IMR-90 (cell line): ENCODE measurements at regions not wholly inside any gene's neighbourhood (a gene's known extent, or its start where the extent isn't known, plus 50 kb on each side); places are given as distances from the start of the nearest gene placed in this dataset.

ENCODE experiments used
- ATAC-seq: fragments of 200-7000 bp; cut with Tn5 transposase; 2 replicates; pipeline ENCODE4 v1.9.1; 2020; ENCODE audit warnings: low read depth, mild to moderate bottlenecking, moderate library complexity
- BruUV-seq: library from RNA; stranded (reverse); fragments of 400-500 nt; replicated peaks from 2 replicates; lab custom pipeline; 2021; lab: Mats Ljungman, UMichigan
- CTCF ChIA-PET: fragments of 300-600 bp; formaldehyde crosslinking; extraction: SDS; loops from one replicate; lab custom pipeline; 2021; ENCODE audit warnings: antibody characterized with exemption; lab: Yijun Ruan, JAX
- POLR2A ChIA-PET: fragments of 300-600 bp; sonication (Branson Sonifier 250); formaldehyde crosslinking; loops from one replicate; lab custom pipeline; 2022; ENCODE audit warnings: antibody characterized with exemption; ENCODE audit not compliant: unreplicated experiment; lab: Charles Lee
- DNase-seq: peaks from one replicate; pipeline ENCODE4 v3.0.0; 2013
- H2AFZ ChIP-seq: replicated peaks from 2 replicates; pipeline ENCODE3; 2013; ENCODE audit warnings: low read length, mild to moderate bottlenecking; ENCODE audit not compliant: poor library complexity
- H2AK5ac ChIP-seq: 2 replicates; pipeline ENCODE4 v1.6.1; 2013; ENCODE audit warnings: low read depth, low read length, inconsistent platforms
- H2AK9ac ChIP-seq: replicated peaks from 2 replicates; pipeline ENCODE3; 2013; ENCODE audit warnings: mild to moderate bottlenecking, low read depth, low read length, moderate library complexity; ENCODE audit not compliant: poor library complexity
- H2BK120ac ChIP-seq: 2 replicates; pipeline ENCODE4 v1.6.1; 2013; ENCODE audit warnings: low read depth, low read length, inconsistent platforms
- H2BK15ac ChIP-seq: 3 replicates; pipeline ENCODE4 v1.6.1; 2013; ENCODE audit warnings: low read depth, low read length, inconsistent platforms
- H2BK20ac ChIP-seq: 2 replicates; pipeline ENCODE4 v1.6.1; 2013; ENCODE audit warnings: low read depth, mild to moderate bottlenecking, inconsistent platforms, low read length, moderate library complexity
- H2BK5ac ChIP-seq: 2 replicates; pipeline ENCODE4 v1.6.1; 2013; ENCODE audit warnings: mild to moderate bottlenecking, low read depth, low read length, inconsistent platforms; ENCODE audit not compliant: poor library complexity, severe bottlenecking
- H3K14ac ChIP-seq: replicated peaks from 2 replicates; pipeline ENCODE4 v1.6.1; 2013; ENCODE audit warnings: low read depth, low read length, inconsistent platforms
- H3K18ac ChIP-seq: 2 replicates; pipeline ENCODE4 v1.6.1; 2013; ENCODE audit warnings: low read depth, low read length, control low read depth
- H3K23ac ChIP-seq: 2 replicates; pipeline ENCODE4 v1.6.1; 2013; ENCODE audit warnings: low read depth, low read length, inconsistent platforms
- H3K27ac ChIP-seq: 2 replicates; pipeline ENCODE4 v1.5.1; 2013; ENCODE audit warnings: mild to moderate bottlenecking, control low read depth, low read length; ENCODE audit not compliant: insufficient read depth
- H3K27me3 ChIP-seq: 2 replicates; pipeline ENCODE4 v1.6.1; 2013; ENCODE audit warnings: low read length; ENCODE audit not compliant: control insufficient read depth, insufficient read depth
- H3K36me3 ChIP-seq: 2 replicates; pipeline ENCODE4 v1.6.1; 2013; ENCODE audit warnings: low read length, mixed read lengths; ENCODE audit not compliant: control insufficient read depth, insufficient read depth
- H3K4ac ChIP-seq: 2 replicates; pipeline ENCODE4 v1.6.1; 2013; ENCODE audit warnings: low read depth, low read length, inconsistent platforms
- H3K4me1 ChIP-seq: 2 replicates; pipeline ENCODE4 v1.6.1; 2013; ENCODE audit warnings: low read length, mixed read lengths; ENCODE audit not compliant: control insufficient read depth, insufficient read depth
- H3K4me2 ChIP-seq: 2 replicates; pipeline ENCODE4 v1.6.1; 2013; ENCODE audit warnings: low read depth, mild to moderate bottlenecking, control low read depth, low read length, moderate library complexity
- H3K4me3 ChIP-seq: 2 replicates; pipeline ENCODE4 v1.5.1; 2013; ENCODE audit warnings: low read depth, mild to moderate bottlenecking, control low read depth, low read length, moderate library complexity; ENCODE audit not compliant: insufficient read depth
- H3K56ac ChIP-seq: 2 replicates; pipeline ENCODE4 v1.6.1; 2013; ENCODE audit warnings: low read length, inconsistent platforms; ENCODE audit not compliant: insufficient read depth; ENCODE audit errors: extremely low read depth
- H3K79me1 ChIP-seq, 2 experiments: 2 replicates each; pipeline ENCODE4 v1.6.1; 2013; ENCODE audit warnings: low read length in 2 of 2, inconsistent platforms in 1 of 2, low read depth in 1 of 2
- H3K9ac ChIP-seq: 2 replicates; pipeline ENCODE4 v1.6.1; 2013; ENCODE audit warnings: low read depth, low read length, control low read depth
- H3K9me1 ChIP-seq: 2 replicates; pipeline ENCODE4 v1.6.1; 2013; ENCODE audit warnings: low read length, inconsistent platforms; ENCODE audit not compliant: insufficient read depth
- H3K9me3 ChIP-seq: 2 replicates; pipeline ENCODE4 v1.6.1; 2013; ENCODE audit warnings: low read length; ENCODE audit not compliant: control insufficient read depth, insufficient read depth
- H4K20me1 ChIP-seq: 2 replicates; pipeline ENCODE4 v1.6.1; 2013; ENCODE audit warnings: low read length, inconsistent platforms; ENCODE audit not compliant: insufficient read depth
- H4K5ac ChIP-seq: 2 replicates; pipeline ENCODE4 v1.6.1; 2013; ENCODE audit warnings: mild to moderate bottlenecking, low read depth, low read length, control low read depth
- H4K8ac ChIP-seq, 2 experiments: 2 replicates each; pipeline ENCODE4 v1.6.1; 2013; ENCODE audit warnings: low read depth in 2 of 2, low read length in 2 of 2, control low read depth in 1 of 2, inconsistent platforms in 1 of 2
- H4K91ac ChIP-seq: 2 replicates; pipeline ENCODE4 v1.6.1; 2013; ENCODE audit warnings: low read depth, low read length, inconsistent platforms; ENCODE audit not compliant: insufficient read depth
- BHLHE40 ChIP-seq: fragments of 150-350 bp; IDR thresholded peaks from 2 replicates; pipeline ENCODE4 v1.6.1; 2016; ENCODE audit warnings: mild to moderate bottlenecking, low read depth, low read length
- CEBPB ChIP-seq: IDR thresholded peaks from 2 replicates; pipeline ENCODE4 v1.6.1; 2012; ENCODE audit warnings: low read depth, low read length, improper control_type of control experiment
- CHD1 ChIP-seq: IDR thresholded peaks from 2 replicates; pipeline ENCODE4 v1.6.1; 2012; ENCODE audit warnings: low read depth, low read length, improper control_type of control experiment
- CTCF ChIP-seq: conservative IDR thresholded peaks from 2 replicates; pipeline ENCODE4 v1.5.1; 2012; ENCODE audit warnings: mild to moderate bottlenecking, low read depth, low read length, improper control_type of control experiment
- ELK1 ChIP-seq: fragments of 150-350 bp; IDR thresholded peaks from 2 replicates; pipeline ENCODE4 v1.6.1; 2016; ENCODE audit warnings: low read depth, mild to moderate bottlenecking, low read length, moderate library complexity, borderline replicate concordance
- FOS ChIP-seq: fragments of 150-350 bp; IDR thresholded peaks from 2 replicates; pipeline ENCODE4 v1.6.1; 2016; ENCODE audit warnings: low read depth, low read length
- MAFK ChIP-seq: IDR thresholded peaks from 2 replicates; pipeline ENCODE4 v1.6.1; 2012; ENCODE audit warnings: low read depth, low read length, improper control_type of control experiment
- MAZ ChIP-seq: IDR thresholded peaks from 2 replicates; pipeline ENCODE4 v1.6.1; 2012; ENCODE audit warnings: low read depth, mild to moderate bottlenecking, low read length, improper control_type of control experiment, moderate library complexity, borderline replicate concordance
- MXI1 ChIP-seq: IDR thresholded peaks from 2 replicates; pipeline ENCODE4 v1.6.1; 2012; ENCODE audit warnings: low read depth, mild to moderate bottlenecking, low read length, moderate library complexity, borderline replicate concordance
- NFE2L2 ChIP-seq: fragments of 150-350 bp; IDR thresholded peaks from 2 replicates; pipeline ENCODE4 v1.6.1; 2016; ENCODE audit warnings: low read depth, mild to moderate bottlenecking, low read length
- POLR2A ChIP-seq: IDR thresholded peaks from 2 replicates; pipeline ENCODE4 v1.6.1; 2012; ENCODE audit warnings: mild to moderate bottlenecking, low read depth, low read length
- RAD21 ChIP-seq: IDR thresholded peaks from 2 replicates; pipeline ENCODE4 v1.6.1; 2012; ENCODE audit warnings: low read length, improper control_type of control experiment
- RCOR1 ChIP-seq: IDR thresholded peaks from 2 replicates; pipeline ENCODE4 v1.6.1; 2012; ENCODE audit warnings: mild to moderate bottlenecking, low read length, improper control_type of control experiment; ENCODE audit not compliant: insufficient replicate concordance
- RFX5 ChIP-seq: IDR thresholded peaks from 2 replicates; pipeline ENCODE4 v1.8.0; 2012; ENCODE audit warnings: low read depth, mild to moderate bottlenecking, low read length, moderate library complexity
- SMC3 ChIP-seq: fragments of 150-350 bp; IDR thresholded peaks from 2 replicates; pipeline ENCODE4 v1.6.1; 2016; ENCODE audit warnings: low read depth, mild to moderate bottlenecking, antibody characterized with exemption, low read length, moderate library complexity
- USF2 ChIP-seq: fragments of 150-350 bp; IDR thresholded peaks from 2 replicates; pipeline ENCODE4 v1.6.1; 2017; ENCODE audit warnings: mild to moderate bottlenecking, antibody characterized with exemption, low read length, low read depth
- WGBS, 2 experiments: methylation state at CpG; one replicate each; pipeline versions ENCODE4 v1.1.5 to v1.1.7; 2013; ENCODE audit warnings: missing lambda C conversion rate in 2 of 2; ENCODE audit not compliant: insufficient read length in 1 of 2; ENCODE audit errors: extremely low coverage in 2 of 2; 5-methylcytosine and 5-hydroxymethylcytosine counted together
- dilution Hi-C: fragments of 300-500 bp; cut with HindIII; formaldehyde crosslinking; loops from one replicate; pipeline ENCODE4 v1.14.3; 2018; ENCODE audit warnings: low sequenced_read_pairs; ENCODE audit not compliant: unreplicated experiment
- in situ Hi-C: fragments of 300-500 bp; cut with MboI; formaldehyde crosslinking; loops from 3 replicates; pipeline ENCODE4 v1.14.3; 2019; ENCODE audit warnings: low sequenced_read_pairs, inconsistent platforms, mixed read lengths
- intact Hi-C: fragments of 100-400 bp; cut with micrococcal nuclease; formaldehyde crosslinking; loops from 2 replicates; pipeline ENCODE4 v1.10.0; 2022

- H3K27ac ChIP-seq, result no peak overlapping the region
- dilution Hi-C loops, result no loop called here
- intact Hi-C loops, result no loop called here
- no peak overlapping the region for H2BK5ac ChIP-seq
- no peaks in the 10 kb centered on the region for H4K20me1 ChIP-seq
- no peaks in the 10 kb centered on the region; the same call in 1 of the 2 replicates for H3K9me1 ChIP-seq
- no peaks in the 10 kb centered on the region for H3K36me3 ChIP-seq
- DNase-seq (no peak), ATAC-seq (no peak)
- no CpG with 5 or more reads among the region's 3 CpGs for WGBS, 2 experiments
- no peaks in the 10 kb centered on the region; the same call in 1 of the 2 replicates for H3K4me1 ChIP-seq
- in situ Hi-C loops, result no loop called here
- no TSS peak for BruUV-seq
- no peak overlapping the region for H4K8ac ChIP-seq
- H2BK20ac ChIP-seq, result no peak overlapping the region
- H2BK120ac ChIP-seq, result no peak overlapping the region
- no peak overlapping the region for H3K4me3 ChIP-seq
- no peak overlapping the region for H2BK15ac ChIP-seq
- CTCF ChIA-PET, result no interaction called here
- H2AK5ac ChIP-seq, result no peak overlapping the region
- H3K4me2 ChIP-seq, result no peak overlapping the region
- no peak overlapping the region for H3K18ac ChIP-seq
- H3K56ac ChIP-seq, result no peak overlapping the region
- POLR2A ChIA-PET, result no interaction called here
- H4K91ac ChIP-seq, result no peak overlapping the region
- H3K27me3 ChIP-seq, result no peaks in the 10 kb centered on the region
- H3K9ac ChIP-seq, result no peak overlapping the region
- H3K14ac ChIP-seq, result no peak overlapping the region
- TF ChIP-seq MXI1, result no peak
- no peak for TF ChIP-seq NFE2L2
- no peak for TF ChIP-seq BHLHE40
- TF ChIP-seq MAZ, result no peak
- TF ChIP-seq FOS, result no peak
- no peak for TF ChIP-seq ELK1
- TF ChIP-seq RAD21, result no peak
- TF ChIP-seq USF2, result no peak
- TF ChIP-seq RCOR1, result no peak
- TF ChIP-seq POLR2A, result no peak
- TF ChIP-seq SMC3, result no peak
- no peak for TF ChIP-seq MAFK
- no peak for TF ChIP-seq CTCF
- no peak for TF ChIP-seq RFX5
- TF ChIP-seq CEBPB, result no peak
- TF ChIP-seq CHD1, result no peak
- H4K5ac ChIP-seq, result no peak overlapping the region
- H3K79me1 ChIP-seq, result no peaks in the 10 kb centered on the region
- no peak overlapping the region for H3K4ac ChIP-seq
- no peak overlapping the region for H3K23ac ChIP-seq
- H2AK9ac ChIP-seq, result no peak overlapping the region
- H3K9me3 ChIP-seq, result no peaks in the 10 kb centered on the region
- H2AFZ ChIP-seq, result no peak overlapping the region
These were observed 53.4 kb upstream of the DIO2 start for GRCh38 chr14:80264702-80265101.
